GM19240 (cell line): ENCODE measurements at regions not wholly inside any gene's neighbourhood (a gene's known extent, or its start where the extent isn't known, plus 50 kb on each side); places are given as distances from the start of the nearest gene placed in this dataset.
"Not testable (repeated sequence)": the region's sequence is repeated elsewhere in the genome, so short reads cannot be mapped to it uniquely, and the experiment has no call there.

ENCODE experiments used
- DNase-seq: peaks from one replicate; pipeline ENCODE4 v3.0.0; 2011; ENCODE audit warnings: low spot score; ENCODE audit not compliant: insufficient read length

DNA sequence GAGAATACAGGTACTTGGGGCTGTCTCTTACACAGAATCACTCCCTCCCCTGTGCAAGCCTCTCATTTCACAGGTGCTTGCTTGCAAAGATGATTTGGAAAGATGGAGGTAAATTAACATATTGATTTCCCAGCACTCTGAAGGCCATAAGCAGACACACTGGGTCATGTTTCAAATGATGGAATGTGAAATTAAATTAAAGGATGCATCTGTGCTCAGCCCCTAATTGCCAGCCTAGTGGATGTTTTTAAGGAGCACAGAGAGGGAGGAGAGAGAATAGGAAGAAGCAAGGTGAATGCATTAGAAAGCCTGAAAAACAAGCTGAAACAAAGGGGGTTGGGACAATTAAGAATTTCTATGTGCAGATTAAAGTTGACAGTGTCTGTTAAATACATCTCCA lies 96.1 kb upstream of the GRIP1 start:
- no peak for DNase-seq

DNA sequence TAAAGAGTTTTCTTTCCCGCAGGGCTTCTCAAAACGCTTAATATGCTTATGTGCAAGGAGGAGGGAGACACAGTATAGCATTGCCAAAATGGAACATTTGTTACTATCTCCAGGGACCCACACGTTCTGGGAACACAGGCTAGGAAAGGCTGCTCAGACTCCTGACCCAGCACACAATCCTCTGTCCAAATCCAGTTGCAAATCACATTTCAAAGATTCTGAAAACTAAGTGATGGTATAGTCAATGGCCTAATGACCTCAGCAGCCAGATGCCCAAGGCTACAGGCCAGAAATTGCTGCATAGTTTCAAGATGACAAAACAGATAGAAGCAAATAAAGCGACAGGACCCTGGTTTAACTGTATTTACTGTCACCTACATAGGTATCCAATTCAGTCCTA lies 97.0 kb upstream of the GRIP1 start:
- no peak for DNase-seq

DNA sequence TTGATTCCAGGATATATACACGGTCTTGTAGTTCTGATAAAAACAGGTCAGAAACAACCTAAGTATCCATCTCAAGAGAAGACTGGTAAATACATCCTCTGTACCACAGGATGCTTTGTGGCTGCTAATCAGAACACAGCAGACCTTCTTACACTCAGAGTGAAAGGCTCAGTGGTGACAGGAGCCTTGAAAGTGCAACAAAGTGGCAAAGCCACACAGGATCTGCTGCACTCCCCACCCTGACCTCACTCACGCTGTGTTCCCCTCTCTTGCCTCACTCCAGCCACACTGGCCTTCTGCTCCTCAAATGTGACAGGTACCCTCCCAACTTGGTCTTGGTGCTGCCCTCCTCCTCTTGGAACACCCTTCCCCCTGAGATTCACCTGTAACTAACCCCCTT lies 98.1 kb upstream of the GRIP1 start:
- peak; percentile 10 for DNase-seq

DNA sequence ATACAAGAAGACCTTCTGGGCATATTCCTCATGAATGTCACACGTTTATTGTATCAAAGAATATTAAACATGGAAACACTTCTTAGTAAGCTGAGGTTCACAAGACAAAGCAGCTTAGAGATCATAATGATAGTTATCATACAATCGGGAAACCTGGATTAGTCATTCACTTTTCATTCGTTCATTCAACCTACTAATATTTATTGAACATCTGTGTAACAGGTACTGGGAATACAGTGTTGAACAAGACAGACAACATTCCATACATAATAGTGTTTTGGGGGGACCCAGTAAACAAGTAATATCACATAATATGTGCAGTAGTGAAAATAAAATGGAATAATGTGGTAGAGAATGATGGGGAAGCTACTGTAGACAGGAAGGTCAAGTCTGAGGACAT lies 100.6 kb upstream of the GRIP1 start:
- no peak for DNase-seq

DNA sequence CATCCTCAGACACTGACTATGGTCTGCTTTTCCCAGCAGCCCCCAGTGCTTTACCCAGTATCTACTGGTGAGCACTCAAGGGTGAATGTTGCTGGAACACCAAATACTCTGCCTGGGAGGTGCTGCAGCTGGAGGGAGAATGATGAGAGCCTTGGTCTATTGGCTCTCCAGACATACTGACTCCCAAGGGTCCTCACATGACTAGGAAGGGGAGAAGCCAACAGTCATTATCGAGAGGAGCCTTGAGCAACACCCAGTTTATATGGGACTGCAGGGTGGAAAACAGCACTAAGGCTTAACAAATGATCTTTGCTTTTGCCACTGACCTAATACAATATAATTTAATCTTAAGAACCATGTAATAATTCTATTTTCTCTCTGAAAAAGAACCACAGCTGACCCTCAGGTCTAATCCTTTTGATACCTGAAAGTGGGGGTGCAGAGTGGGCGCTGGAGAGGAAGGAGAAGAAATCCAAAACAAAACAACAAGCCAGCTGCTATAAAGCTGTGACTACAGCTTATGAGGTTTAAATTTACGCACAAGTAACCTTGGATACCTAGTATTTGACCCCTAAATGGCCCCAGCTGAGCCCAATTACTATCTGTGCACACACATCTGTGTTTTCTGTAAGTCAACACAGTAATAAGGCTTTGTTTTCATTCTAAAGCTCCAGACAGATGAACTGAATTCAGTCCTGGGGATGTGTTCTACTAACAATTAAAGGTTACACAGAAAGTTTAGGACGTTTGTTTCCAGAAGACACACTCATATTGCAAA lies 107.8 kb upstream of the GRIP1 start:
- DNase-seq, result no peak

DNA sequence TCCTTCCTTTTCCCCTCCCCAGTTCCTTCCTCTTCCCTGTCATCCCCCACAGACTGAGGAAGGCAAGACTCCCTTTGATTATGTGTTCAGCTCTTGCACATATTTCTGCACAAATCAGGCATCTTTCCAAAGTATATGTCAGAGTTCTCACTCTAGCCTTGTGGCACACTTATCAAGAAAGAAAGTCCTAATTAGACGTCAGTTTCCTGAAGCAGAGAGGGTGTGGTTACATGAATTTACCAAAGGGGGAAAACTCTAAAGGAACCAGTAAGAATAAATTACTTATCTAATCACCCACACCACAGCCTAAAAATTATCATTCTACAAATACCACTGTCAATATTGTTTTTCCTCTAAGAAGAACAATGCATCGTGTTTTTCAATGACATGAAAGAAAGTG lies 120.7 kb upstream of the GRIP1 start:
- DNase-seq, result no peak

DNA sequence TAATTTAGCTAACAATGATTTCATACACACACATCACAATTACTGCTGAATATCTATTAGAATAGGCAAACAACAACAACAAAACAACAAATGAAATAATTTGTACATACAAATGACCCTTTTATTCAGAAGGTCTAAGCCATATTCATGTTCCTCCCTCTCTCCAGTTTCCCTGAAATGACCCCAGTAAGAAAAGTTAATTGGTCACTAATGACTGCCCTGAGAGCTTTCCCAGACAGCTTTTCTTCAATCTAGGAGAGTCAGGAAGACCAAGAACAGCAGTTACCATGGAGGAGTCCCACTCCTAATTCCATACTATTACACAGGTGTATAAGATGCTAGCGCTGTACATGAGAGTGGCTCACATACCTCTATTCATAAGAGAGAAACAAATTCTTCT lies 121.2 kb upstream of the GRIP1 start:
- no peak for DNase-seq

DNA sequence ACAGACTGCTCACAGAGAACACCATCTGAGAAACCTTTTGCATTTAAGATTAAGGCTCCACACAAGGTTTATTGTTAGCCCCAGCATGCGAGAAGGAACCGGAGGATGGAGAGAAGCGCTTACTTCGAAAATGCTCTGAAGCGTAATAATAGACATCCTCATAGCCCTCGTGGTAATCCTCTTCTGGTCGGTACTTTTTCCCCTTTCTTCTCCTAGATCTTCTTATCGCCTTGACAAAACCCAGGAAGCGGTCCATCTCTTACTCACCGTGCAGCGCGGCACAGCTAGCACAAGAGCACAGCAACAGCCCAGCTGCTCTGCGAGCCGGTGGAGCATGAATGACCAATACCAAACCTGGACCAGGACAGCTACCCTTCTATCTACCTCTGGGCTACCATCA lies 125.1 kb upstream of the GRIP1 start:
- no peak for DNase-seq

DNA sequence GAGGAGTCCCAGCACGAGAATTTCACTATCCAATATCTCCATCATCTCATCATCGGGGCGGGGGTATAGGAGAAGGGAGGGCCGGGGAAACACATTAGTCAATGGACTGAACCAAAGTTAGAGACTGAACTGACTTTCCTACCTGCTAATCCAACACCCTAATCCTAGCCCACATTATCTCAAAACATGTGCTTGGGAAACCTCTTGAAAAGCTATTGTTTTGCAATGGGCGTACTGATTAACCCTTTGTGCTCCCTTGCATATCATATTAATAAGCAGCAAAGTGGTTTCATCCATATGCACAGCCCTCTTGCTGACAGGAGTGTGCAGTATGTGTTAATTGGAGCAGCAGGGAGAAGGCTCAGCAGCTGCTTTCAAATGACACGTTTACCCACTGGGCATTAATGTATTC lies 125.7 kb upstream of the GRIP1 start:
- no peak for DNase-seq

DNA sequence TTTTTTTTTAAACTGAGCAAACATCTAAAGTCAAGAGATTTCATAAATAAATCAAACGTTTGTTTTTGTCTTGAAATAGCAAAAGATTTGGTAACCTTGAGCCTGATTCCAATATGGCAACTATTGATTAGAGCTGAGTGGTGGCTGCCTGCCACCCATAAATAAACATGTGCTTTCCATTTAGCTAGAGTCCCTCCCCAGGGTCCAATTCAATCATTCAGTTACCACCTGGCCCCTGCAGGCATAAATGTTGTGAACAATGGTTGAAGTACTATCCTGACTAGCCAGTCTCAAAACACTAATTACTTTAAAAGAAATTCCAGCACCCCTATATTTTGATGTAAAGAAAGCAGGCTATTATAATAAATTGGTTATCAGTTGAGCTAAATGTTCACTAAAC lies 129.7 kb upstream of the GRIP1 start:
- no peak for DNase-seq

DNA sequence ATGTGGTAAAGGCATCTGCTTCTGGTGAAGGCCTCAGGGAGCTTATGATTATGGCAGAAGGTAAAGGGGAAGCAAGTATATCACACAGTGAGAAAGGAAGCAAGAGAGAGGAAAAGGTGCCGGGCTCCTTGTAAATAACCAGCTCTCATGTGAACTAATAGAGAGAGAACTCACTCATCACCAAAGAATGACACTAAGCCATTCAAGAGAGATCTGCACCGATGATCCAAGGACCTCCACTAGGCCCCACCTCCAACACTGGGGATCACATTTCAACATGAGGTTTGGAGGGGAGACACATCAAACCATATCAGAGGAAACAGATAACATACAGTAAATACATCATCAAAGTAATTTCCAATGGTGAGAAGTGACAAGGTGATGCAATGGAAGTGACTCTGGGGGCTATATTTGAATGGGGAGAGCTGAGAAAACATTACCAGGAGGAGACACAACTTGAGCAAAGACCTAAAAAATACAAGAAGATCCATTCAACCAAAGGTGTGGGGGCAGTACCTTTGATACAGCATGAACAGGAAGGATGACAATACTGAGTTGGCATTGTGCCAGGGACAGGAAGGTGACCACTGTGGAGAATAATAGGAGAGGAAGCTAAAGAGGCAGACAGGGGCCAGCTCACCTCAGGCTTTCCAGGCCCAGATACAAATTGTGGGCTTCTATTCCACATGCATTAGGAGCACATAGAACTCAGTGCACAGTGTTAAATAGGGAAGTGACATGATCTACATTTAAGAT lies 134.4 kb upstream of the GRIP1 start:
- no peak for DNase-seq

DNA sequence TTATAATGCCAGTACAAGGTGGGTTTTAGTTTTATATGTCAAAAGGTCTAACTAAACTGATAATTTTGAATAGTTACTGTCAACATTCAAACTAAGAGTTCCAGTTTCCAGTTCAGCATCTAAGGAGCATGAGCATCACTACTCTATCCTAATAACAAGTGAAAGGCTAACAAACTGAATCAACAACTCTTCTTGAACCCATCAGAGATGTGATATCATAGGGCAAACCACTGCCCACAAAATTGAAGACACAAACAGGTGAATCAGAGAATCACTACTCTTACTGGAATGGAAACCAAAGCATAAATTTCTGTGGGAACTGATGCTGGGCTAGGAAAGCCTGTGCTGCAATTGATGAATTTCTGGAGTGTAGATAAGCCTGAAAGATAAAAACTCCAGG lies 140.7 kb upstream of the GRIP1 start:
- no peak for DNase-seq

DNA sequence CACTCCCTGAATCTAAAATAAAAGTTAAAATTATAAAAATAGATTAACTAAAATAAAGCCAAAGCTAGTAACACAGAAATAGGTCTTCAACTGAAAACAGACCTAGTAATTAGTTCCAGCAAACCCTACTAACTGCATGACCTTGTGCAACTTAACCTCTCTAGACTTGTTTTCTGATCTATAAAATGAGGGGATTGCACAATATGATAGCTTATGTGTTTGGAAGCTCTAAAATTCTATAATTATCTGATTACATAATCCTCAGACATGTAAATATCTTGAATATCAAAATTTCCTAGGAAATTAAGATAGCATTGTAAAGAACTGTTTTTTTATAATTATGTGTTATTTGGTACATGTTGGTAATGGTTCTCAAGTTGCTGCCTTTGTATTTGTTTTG lies 144.1 kb upstream of the GRIP1 start:
- no peak for DNase-seq

DNA sequence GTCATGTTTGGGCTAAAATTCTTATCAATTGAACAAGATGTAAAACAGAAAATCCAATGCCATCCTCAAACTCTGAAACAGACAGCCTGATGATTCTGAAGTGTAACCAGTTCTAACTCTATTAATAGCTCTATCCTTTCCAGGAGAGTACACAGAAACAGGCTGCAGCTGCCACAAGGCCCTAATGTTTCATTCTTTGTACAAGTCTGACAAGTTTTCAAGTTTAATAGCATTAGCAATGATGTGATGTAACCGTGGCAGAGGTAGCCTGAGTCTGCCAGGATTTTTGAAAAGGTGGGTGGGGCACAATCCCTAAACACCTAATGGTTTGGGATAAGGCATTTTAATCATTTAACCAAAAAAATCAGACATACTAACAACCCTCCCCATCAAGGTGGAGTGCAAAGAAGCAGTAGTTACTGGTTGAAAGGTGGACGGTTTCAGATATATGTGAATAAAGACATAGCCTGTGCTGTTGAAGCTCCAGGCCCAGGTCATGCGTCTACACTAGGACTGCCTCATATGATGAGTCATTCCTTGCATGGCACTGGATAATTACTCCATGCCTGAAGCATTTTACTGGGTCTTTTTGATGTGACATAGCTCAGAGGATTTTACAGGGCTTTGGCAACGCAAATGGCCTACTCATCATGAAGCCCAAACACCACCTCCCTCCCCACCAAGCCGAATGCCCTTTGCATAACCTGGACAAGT lies 145.1 kb upstream of the GRIP1 start:
- DNase-seq, result no peak

DNA sequence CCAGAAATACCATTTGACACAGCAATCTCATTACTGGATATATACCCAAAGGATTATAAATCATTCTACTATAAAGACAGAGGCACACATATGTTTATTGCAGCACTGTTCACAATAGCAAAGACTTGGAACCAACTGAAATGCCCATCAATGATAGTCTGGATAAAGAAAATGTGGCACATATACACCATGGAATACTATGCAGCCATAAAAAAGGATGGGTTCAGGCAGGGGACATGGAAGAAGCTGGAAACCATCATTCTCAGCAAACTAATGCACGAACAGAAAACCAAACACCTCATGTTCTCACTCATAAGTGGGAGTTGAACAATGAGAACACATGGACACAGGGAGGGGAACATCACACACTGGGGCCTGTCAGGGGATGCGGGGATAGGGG lies 147.0 kb upstream of the GRIP1 start:
- DNase-seq, result not testable (repeated sequence)

DNA sequence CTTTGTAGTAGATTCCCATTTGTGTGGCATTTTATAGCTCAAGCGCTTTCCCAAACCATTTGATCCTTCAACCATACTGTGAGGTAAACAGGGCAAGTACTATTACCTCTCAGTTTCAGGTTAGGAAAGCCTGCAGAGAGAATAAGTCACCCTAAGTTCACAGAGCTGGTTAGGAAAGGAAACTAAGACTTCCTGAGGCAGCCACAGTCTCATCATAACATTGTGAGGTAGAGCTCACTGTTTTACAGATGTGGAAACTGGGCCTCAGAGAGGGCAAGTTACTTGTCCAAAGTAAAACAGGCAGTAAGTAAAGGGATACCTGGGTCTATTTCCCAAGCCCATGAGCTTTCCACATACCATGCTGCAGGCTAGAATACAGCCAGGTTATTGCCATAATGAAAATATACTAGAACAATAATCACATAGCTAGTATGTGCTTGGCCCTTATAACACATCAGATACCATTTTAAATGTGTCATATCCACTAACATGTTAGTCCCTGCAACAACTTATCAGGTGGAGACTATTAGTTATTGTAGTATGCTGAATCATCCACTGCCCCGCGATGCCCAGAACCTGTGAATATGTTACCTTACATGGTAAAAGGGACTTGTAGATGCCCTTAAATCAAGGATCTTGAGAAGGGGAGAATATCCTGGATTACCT lies 150.9 kb upstream of the GRIP1 start:
- DNase-seq, result no peak

DNA sequence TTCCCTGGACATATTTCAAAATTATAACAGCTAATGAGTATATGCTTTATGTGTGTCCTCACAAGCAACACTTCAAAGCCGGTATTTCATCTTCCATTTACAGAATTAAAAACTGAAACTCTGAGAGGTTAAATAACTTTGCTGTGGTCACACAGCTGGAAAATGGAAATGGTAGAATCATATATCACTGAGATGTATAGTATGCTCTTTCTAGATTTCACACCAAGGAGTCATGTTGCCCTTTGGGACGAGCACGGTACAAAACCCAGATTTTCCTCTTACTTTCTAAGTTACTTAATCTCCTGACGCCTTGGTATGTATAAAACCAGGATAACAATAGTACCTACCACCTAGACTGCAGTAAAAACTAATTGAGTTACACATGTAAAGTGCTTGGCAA lies 152.6 kb upstream of the GRIP1 start:
- DNase-seq, result no peak

DNA sequence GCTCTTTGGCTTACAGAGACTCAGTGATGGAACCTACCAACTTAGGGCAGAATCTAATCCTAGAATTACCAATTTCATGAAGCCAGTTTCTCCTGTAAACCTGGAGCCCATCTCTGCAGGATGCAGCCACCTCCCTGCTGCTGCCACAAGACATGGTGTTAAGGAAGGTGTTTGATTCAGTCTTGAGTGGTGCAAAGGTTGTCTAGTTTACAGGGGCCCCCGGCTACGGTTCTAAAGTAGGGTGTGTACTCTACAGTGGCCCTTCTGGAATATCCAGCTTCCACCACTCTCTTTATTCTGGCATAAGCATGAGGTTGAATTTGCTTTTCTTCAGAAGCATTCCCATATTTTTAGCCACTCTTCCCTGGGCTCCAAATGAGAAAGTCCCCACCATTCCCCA lies 154.1 kb upstream of the GRIP1 start:
- no peak for DNase-seq

DNA sequence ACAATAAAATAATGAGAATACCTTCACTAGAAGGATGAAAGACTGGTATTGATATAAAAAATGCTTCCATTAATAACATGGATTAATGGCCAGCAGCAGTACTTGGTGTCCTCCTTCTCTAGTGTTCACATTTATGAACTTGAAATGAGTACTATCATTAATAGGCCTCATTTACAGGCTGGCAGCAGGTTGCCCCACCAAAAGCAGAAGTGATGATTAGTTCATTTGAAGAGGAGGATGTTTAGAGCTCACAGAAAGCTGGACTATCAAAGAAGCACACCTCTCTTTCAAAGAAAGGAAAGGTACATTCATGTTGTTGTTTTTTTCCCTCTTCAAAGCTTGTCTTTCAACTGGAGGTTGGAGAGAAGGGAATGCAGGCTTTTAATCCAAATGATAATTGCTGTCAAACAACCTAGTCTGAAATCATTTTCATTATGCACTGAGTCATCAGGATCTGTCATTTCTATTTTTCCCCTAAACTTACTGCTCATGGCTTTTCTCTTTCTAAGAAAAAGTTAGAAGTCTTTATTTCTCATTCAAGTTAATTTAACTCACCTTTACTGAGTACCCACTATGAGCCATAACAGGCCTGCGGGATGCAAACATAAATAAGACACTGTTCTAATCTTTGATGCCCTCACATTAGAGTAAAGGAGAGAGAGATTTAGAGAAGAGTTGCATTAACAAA lies 157.9 kb upstream of the GRIP1 start:
- no peak for DNase-seq

DNA sequence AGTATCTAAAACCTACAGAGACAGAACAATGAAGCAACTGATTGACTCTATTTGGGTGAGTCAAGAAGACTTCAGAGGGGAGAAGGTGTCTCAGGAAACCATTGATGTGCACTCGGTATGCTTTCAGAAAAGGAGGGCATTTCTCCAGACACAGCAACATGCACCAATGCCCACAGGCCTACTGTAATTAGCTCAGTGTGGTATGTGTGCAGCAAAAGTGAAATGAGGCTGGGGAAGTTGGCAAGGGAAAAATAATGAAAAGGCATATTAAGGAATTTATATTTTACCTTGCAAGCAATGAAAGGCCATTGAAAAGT lies 158.4 kb upstream of the GRIP1 start:
- no peak for DNase-seq

DNA sequence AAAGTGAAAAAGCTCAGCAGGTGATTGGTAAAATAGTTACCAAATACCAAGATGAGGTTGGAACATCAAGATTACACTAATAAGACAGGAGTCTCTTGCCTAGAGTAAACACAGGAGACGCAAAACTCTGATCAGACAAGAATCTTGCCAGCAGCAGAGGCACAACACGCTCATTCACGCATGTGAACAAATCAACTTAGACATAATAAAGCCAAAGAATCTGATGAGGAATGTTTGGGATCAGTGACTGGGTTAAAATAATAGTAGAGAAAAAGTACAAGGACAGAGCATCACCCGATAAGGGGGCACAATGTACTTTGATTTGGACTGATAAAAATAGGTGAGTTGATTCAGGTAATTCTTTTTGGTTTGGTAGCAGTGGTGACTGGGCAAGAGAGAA lies 159.5 kb upstream of the GRIP1 start:
- DNase-seq, result no peak

DNA sequence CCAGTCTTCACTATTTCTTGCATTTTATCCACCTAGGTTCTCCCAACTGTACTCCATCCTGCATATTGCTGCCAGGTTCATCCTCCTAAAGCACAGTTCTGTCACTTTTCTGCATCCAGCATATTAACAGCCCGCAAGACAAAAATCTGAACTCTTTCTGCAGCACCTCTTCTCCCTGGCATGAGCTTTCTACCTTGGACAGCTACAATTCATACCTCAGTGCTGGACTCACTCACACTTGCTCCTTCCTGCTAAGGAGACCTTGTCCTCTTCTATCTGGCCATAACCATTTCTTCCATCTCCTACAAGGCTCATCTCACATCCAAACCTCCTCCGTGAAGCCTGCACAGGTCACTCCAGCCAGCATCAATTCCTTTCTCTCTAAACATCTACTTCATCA lies 170.1 kb upstream of the GRIP1 start:
- DNase-seq, result no peak
